K562 (cell line): ENCODE measurements at regions not wholly inside any gene's neighbourhood (a gene's known extent, or its start where the extent isn't known, plus 50 kb on each side); places are given as distances from the start of the nearest gene placed in this dataset.

ENCODE experiments used
- ARNT ChIP-seq, 2 experiments: fragments of 450-650 bp; IDR thresholded peaks; 2 replicates each; pipeline ENCODE4 v1.6.1; 2016; ENCODE audit warnings: mild to moderate bottlenecking in 1 of 2
- BCOR ChIP-seq: fragments of 450-650 bp; IDR thresholded peaks from 2 replicates; pipeline ENCODE4 v1.6.1; 2016
- CHD7 ChIP-seq: fragments of 200-600 bp; sonication (generic); IDR thresholded peaks from one replicate; pipeline ENCODE4 v1.6.1; 2012; ENCODE audit warnings: mild to moderate bottlenecking, low read depth, low read length, inconsistent platforms
- GTF2F1 ChIP-seq: IDR thresholded peaks from 2 replicates; pipeline ENCODE4 v1.6.1; 2011; ENCODE audit warnings: low read depth, low read length, improper control_type of control experiment
- KAT8 ChIP-seq: fragments of 450-650 bp; IDR thresholded peaks from 2 replicates; pipeline ENCODE4 v1.6.1; 2016; ENCODE audit warnings: low read depth, mild to moderate bottlenecking
- POLR2H ChIP-seq: IDR thresholded peaks from 2 replicates; pipeline ENCODE4 v1.6.1; 2016; ENCODE audit warnings: missing genetic modification characterization, low read depth, mild to moderate bottlenecking, control low read depth, missing compliant biosample characterization, moderate library complexity
- SRF ChIP-seq, 2 experiments: fragments of 250-450, 450-650 bp in 1 of 2; sonication (Bioruptor Pico) in 1 of 2; sonication (generic) in 1 of 2; formaldehyde crosslinking; IDR thresholded peaks; 2 replicates each; pipeline versions ENCODE4 v1.5.0 to v1.5.1; 2020 to 2022; ENCODE audit warnings: mild to moderate bottlenecking in 1 of 2, missing genetic modification reagents in 1 of 2
- ZNF77 ChIP-seq: fragments of 250-450 bp; sonication (Bioruptor Pico); IDR thresholded peaks from 2 replicates; pipeline ENCODE4 v1.5.0; 2020

GRCh38 chr1:189678779-189679178, 798.9 kb downstream of the BRINP3 start (continued):
- TF ChIP-seq CHD7 (no peak), SRF (CRISPR knock-in tag; IDR thresholded peaks at IDR 0.05) (no peak), ARNT (IDR thresholded peaks at IDR 0.05) (no peak), ZNF77 (CRISPR knock-in tag) (no peak), BCOR (no peak), GTF2F1 (no peak), POLR2H (tag) (no peak), KAT8 (no peak)
